NCI-H69 (cell line): ENCODE measurements at regions not wholly inside any gene's neighbourhood (a gene's known extent, or its start where the extent isn't known, plus 50 kb on each side); places are given as distances from the start of the nearest gene placed in this dataset.

Source experiments
- DNase-seq: peaks from one replicate; lab custom pipeline; 2025; lab: John Stamatoyannopoulos, UW

DNA sequence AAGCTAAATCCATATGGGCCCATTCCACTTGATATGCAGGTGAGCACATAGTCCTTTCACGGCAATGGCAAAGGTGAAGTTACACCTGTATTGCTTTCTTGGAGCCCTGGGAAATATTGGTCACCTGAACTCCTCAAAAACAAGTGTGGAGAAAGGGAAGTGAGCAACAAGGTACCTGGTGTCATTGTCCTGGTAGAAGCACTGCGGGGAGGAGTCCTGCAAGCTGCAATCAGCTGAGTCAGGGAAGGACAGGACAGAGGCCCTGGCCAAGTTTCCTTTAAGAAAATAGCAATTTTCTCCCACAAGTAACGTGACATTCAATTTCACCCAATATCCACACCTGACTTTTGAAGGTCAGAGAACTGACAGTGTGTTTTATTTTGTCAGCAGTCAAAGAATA is 389.1 kb downstream of the IRS2 start:
- DNase-seq, result no peak

DNA sequence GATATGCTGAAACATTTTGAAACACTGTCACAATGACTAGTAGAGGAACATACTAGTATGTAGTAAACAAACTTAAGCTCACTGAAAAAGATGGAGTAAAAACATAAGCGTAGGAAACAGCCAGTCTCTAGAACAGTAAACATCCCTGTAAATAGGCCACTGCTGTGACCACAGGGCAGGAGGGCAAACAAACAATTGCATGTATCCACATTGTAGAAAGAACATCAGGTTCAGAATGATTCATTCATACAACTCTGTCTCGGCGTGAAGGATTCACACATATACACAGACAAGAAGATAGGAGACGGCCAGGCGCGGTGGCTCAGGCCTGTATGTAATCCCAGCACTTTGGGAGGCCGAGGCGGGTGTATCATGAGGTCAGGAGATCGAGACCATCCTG is 390.1 kb downstream of the IRS2 start:
- no peak for DNase-seq

DNA sequence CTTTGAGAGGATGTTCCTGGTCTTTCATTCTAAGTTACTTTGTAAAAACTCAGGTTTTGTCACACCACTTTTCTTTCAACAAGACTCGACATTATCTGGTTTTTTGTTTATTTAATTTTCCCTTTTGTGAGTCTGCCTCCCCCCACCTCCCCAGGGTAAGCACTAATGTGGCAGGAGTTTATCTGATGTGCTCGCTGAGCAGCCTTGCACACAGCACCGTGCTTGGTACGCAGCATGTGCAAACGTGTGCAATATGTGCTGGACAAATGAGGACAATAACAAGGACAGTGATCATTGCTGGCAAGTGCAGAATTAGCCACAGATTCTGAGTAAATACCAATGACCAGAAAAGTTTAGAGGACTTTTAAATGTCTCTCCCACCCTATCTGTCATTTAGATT is 391.4 kb downstream of the IRS2 start:
- no peak for DNase-seq

DNA sequence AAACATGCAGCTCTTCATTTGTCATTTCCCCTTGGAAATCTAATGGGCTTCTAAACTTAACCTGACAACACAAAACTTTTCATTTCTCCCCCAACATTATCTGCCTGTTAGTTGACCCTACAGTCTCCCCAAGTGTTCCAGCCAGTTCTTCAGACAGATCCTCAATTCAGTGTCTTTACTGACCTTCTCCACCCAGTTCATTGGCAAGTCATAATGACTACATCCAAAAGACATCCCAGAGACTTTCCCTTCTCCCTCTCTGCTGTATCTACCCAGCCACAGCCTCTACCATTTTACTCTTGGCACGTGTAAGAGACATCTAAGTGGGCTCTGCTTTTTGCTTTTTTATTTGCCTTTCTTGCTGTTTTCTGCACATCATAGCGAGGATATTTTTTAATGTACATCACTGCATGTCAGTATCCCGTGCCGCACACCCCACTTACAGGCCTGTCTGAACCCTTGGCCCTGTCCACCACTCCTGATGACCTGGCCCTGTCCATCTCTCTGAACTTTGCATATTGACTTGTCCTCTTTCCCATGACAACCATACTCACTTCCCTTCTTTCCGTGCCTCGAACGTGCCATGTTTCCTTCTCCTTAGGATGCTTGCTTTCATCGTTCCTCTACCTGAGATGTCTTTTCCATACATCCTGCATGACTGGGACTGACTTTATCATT is 391.9 kb downstream of the IRS2 start:
- DNase-seq, result no peak

DNA sequence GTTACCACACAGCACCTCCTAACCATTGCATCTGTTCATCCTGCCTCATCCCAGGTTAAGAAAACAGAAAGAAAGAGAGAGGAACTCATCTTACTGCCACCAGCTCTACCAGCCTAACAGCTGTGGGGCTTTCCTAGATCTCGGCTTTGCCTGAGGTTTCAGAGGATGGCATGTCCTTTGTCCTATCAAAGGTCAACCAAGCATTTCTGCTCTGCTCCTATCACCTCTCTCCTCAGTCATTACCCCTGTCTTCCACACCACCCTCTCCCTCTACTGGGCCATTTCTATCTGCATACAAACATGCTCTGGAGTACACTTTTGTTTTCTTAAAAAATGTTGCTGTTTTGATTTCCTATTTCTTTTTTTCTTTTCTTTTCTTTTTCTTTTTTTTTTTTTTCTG is 393.3 kb downstream of the IRS2 start:
- DNase-seq, result no peak

DNA sequence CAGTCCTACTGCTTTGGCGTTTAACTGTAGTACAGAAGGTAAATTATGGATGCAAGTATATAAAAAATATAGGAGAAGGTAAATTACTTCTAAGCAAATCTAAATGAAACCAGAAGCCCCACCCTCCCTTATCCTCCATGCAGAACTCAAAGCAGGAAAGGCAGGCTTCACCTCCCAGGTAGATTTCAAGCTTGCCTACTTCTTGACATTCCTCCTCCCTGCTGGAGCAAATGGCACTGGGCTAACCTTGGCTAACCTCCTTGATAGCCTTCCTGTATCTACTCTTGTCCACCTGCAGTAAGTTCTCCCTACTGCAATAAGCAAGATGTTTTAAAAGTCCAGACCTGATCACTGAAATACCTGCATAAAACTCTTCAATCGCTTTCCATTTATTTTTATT is 396.0 kb downstream of the IRS2 start:
- no peak for DNase-seq

DNA sequence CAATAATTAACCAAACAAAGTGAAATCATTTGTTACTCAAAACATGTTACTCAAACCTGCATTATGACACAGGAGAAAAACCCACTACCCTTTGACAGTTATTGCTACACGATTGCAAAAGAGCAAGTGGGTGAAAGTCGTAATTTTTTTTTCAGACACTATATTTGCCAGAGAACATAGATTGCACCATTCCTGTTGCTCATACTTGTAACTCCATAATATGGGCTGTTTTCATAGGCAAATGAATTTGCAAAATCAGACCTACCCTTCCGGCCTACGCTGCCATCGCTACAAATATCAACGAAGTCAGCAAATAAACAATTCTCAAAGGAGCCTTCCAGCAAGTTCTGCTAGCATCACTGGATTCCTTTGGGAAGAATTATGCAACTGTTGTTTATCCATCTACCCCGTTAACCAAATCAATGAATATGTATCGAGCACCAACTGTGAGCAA is 396.5 kb downstream of the IRS2 start:
- no peak for DNase-seq

DNA sequence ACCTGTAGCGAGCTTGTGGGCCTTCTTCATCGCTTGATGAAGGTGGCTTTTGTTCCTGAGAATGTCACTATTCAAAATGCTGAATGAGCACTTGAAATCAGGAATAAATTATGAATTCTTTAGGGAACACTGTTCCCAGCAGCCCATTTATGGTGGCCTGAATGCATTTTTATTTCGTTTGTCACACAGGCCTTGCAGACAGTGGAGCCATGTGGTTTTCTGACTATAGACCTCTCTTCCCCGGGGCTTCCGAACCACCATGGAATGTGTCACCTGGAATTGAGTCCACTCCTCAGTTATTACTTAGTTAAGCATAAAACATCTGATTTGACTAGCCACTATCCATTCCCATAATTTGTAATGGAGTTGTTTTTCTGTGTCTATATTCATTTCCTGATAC is 396.9 kb downstream of the IRS2 start:
- no peak for DNase-seq

DNA sequence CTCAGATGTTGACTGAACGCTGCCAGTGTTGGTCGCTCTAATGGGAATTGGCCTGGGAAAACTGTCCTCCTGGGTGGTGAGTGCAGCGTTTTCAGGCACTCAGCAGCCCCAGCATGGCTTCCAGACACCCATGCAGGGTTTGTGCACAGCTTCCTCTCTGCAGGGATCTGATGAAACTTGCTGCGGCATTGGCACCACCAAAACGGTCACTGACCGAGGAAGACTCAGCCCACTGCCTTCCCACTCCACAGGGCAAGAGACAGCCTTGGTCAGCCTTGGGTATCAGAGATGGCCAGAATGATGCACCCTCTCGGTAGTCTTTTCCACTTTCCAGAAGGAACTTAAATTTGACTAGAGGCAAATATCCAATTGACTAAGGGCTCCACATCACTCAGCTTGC is 398.9 kb downstream of the IRS2 start:
- DNase-seq, result no peak

DNA sequence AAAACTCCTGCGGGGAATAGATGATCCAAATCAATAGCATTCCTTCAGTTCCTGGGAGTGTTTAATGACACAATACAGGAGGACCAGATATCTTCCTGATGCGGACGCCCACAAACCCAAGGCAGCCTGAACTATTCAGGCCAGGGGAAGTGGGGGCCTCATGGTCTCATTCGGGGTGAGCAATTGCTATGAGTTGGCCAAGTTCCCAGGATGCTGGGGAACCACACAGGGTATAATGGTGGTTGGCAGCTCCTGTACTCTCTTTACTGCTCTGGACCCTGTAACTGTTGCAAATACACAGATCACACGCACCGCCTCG is 401.2 kb downstream of the IRS2 start:
- DNase-seq, result no peak

DNA sequence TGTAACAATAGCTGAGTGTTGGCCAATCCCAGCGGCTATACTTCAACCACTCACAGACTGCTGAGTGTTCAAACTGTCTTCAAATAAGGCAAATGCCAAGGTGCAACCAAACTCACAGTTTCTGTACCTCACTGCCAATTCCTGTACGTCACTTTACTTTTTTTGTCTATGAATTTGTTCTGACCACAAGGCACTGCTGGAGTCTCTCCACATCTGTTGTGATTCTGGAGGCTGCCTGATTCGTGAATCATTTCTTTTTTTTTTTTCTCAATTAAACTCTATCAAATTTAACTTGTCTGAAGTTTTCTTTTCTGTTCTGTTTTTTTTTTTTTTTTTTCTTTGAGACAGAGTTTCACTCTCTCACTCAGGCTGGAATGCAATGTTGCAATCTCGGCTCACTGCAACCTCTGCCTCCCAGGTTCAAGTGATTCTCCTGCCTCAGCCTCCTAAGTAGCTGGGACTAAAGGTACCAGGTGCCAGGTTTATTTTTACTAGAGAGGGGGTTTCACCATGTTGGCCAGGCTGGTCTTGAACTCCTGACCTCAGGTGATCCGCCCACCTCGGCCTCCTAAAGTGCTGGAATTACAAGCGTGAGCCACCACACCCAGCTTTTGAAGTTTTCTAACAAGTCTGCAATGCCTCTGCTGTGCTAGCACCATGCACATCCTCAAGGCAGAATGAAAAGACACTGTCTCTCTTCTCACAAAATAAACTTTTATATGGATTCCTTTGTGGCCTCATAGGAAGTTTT is 401.7 kb downstream of the IRS2 start:
- no peak for DNase-seq

DNA sequence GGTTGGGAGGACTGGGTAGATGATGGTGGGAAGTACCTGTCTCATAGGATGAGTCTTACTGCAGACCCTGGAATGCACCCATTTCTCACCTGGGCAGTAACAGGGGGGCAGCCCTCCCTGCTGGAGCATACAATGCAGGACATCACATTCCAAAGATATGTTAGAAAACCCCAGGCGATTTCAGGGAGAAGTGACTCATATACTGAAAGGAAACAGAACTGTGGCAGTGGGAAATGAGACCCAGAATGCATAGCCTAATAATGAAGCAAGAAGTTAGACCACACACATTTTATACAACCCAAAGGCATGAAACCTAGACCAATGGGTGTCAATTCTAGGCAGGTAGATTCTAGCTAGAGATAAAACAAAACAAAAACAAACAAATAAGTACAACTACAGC is 402.7 kb downstream of the IRS2 start:
- DNase-seq, result no peak

DNA sequence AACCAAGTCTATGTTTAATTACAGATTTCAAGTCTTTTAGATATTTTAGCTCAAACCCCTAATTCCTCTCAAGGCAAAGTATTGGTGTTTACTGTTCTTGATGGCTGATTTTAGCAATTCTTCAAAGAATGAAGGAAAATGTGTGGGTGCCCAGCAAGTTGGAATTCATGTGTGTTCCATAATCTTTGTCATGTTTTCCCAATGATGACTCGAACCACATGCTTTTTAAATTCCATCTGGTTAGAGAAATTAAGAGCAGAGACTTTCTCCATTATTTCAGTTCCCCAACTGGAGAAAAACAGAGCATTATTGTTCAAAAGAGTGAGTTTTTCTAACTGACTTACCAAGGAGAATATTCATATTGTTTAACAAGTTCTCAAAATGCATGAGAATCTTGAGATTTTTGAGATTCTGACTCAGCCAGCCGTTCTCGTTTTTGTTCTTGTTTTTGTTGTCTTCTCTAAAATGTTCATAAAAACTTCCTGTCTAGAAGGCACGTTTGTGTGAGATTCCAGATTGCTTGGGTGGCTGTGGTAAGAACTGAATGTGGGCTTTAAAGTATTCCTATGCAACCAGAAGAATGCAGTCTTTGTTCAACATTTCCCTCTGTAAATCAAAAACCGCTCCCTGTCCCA is 404.7 kb downstream of the IRS2 start:
- no peak for DNase-seq

DNA sequence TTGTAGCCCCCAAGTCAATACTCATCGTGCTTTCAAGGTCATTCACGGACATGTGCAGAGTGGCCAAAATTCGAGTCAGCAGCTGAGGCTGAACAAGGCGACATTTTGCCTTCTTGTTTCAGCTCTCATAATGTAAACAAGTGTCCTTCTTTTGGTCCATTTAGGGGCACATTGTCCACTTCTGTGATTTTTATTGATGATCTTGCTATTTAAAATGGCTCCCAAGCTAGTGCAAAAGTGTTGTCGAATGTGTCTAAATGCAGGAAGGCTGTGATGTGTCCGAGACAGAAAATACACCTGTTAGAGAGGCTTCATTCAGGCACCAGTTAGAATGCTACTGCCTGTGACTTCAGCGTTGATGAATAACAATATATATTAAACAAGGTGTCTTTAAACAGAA is 405.9 kb downstream of the IRS2 start:
- no peak for DNase-seq

DNA sequence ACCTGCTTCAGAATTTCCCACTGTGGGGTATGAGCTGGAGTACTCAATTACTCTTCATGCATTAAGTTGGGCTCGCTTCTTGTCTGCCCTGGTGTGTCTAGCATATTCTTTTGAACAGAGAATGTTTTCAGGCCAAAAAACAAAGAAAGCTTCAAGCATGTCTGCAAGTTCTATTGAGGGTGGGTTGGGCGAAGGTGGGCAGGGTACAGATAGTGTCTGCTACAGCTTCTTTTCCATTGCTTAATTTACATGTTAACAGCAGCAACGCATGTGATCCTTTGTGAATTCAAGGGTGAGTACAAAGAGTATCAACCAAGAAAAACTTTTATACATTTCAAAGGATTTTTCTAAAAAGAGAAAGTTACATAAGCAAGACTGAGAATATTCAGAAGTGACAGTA is 406.5 kb downstream of the IRS2 start:
- no peak for DNase-seq

DNA sequence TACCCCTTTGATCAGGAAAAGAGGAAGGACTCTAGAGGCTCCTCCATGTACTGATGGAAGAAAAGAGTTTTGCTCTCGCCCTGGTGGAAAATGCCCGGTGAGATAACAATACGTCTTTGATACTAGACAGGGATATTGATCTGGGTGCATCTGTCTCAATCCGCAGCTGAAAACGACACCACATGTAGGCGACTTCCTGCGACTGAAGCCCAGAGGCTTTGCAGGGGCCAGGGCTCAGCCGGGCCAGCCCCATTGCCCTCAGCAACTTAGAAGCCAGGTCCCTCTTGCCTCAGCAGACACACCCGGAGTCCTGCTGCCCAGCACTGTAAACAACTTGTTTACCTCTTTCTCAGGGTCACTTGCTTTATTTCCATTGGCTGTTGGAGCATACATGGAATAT is 409.4 kb downstream of the IRS2 start:
- DNase-seq, result no peak

DNA sequence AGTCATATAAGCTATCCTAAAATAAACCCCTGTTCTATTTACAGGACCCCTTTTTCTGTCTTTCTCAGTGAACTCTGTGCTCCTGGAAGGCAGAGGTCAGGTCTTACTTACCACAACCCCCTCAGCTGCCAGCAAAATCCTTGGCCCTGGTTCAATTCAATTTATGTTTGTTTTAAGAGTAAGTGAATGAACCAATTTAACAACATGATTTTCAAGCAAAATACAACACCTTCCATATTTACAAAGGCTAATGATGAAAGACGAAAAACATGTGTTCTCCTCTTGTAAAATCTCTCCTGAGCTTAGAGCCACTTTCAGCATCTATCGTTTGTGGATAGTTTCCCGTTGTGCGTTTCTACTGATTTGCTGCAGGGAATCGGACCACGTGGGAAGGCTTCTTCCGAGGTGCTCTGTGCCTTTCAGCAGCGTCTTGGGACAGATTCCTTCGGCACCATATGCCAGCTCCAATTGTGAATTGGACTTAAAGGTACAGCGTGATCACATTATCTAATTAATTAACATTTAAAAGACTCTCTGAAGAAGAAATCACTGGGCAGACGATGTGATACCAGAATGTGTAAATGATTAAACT is 411.7 kb downstream of the IRS2 start:
- no peak for DNase-seq

DNA sequence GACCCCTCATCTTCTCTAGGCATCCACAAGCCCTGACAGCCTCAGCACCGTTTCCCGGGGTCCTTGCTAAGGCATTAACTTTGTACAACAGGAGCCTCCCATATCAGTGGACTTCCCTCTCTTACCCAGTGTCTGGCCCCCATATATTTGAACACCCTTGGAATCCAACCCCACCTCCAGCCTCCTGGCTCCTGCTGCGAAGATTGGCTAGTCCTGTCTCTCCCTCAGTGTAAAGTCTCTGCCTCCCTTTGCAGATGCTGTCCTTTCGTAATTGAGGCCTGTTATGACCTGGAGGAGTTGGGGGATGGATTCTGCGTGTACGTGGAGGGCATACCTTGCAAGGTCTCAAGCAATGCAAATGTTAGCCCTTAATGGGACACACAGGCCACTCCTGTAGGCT is 413.7 kb downstream of the IRS2 start:
- no peak for DNase-seq

DNA sequence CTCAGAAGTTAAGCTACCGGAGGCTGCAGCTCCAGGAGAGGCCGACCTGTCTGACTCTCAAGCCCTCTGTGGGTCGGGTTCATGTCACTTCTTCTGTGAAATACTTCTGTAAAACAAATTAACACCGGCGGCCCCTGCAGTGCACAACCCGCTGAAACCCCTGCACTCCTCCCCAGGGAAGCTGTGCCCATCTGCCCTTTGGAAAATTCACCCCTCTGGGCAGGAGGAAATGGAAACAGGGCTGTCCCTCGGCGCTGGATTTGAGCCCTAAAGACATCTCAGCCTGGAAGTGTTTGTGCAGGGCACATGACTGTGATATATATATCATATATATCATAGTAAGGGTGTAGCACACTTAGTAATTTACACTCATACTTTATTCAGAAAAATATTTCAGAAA is 415.3 kb downstream of the IRS2 start:
- DNase-seq, result no peak

DNA sequence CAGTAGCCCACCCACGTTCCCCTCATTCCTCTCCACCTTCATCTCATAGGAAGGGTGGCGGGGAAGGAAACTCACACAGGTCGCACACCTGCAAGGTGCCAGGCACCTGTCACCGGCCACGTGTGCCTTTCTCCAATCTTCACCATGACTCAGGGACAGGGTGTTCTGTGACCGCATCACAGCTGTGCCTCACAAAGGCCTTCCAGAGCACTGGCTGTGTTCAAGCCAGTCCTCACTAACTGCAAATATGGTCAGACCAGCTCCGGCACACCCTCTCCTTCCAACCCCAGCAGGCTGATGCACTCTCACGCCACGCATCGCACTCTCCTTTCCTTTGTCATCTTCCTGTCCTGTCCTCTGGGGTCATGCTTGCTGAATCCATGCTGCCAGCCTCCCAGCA is 415.9 kb downstream of the IRS2 start:
- DNase-seq, result no peak

DNA sequence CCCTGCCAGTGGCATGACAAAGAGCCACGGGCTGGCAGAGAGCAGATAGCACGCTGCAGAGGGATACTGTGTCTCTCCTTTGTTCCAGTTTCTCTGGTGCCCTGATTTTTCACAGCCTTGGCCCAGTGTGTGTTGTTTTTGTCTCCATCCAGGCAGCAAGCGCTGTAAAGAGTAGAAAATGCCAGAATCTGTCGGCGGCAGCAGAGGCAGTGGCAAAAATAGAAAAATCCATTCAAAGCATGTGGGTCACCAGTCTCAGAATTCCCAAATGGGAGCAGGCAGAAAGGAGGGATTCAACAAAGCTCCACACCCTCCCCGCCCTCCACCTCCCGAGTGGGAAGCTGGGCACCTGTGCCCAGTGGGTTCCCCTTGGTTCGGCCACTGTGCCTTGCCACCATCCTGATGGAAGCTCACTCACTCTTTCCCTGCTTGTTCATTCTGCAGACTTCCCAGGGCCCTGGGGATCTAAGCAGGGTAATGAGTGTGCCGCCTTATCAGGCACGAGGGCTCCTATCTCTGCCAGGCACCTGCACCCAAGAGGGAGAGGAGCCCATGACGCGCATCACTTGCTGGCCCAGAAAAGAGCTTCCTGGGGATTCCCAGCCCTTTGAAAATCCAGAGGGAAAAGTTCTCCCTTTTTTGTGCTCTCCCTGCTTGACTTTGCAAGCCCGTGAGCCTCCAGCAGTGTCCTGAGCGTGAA is 416.9 kb downstream of the IRS2 start:
- DNase-seq, result no peak

DNA sequence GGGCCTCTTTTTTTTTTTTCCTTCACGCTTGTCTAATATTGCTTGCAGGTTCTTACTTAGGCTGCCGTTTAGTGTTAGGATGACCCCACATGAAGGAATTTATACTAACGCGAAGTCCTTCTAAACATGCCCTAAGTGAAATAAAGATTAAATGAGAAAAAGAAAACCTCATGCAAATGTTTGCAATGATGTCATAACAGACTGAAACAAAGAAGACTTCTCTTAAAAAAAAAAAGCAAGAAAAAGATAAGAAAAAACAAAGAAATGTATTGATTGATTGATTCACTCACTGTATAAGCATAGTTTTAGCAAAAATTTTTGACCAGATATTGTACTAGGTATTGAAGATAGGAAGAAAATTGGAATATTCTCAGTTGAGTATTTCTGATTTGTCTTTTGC is 418.2 kb downstream of the IRS2 start:
- no peak for DNase-seq

DNA sequence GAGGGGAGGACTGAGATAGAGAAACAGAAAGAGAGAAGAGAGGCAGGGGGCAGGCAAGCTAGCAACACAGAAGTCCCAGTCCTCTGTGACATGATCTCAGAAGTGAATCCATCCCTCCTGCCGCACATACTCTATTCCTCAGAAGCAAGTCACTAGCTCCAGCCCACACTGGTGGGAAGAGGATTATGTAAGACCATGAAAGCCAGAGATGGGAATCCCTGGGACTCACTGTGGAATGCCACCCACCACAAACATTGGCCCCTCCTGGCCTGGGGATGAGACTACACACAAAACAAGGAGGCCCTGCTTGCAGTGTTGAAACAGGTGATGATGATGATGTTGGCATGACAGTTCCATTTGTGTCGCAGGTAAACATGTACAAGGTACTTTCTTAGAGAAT is 419.9 kb downstream of the IRS2 start:
- no peak for DNase-seq
